Mucosa of rectum (tissue), 2 donors: ENCODE measurements at regions not wholly inside any gene's neighbourhood (a gene's known extent, or its start where the extent isn't known, plus 50 kb on each side); places are given as distances from the start of the nearest gene placed in this dataset.

Experiments
- H3K27ac ChIP-seq, 2 donors: one replicate each; pipeline ENCODE4 v1.7.0; 2013; ENCODE audit warnings: inconsistent platforms in 2 of 2, low read depth in 2 of 2, low read length in 2 of 2
- H3K27me3 ChIP-seq, 2 donors: one replicate each; pipeline ENCODE4 v1.7.0; 2013; ENCODE audit warnings: low read length in 2 of 2; ENCODE audit not compliant: control insufficient read depth in 2 of 2, insufficient read depth in 2 of 2
- H3K36me3 ChIP-seq, 2 donors: one replicate each; pipeline ENCODE4 v1.7.0; 2013; ENCODE audit warnings: low read length in 2 of 2; ENCODE audit not compliant: control insufficient read depth in 2 of 2, insufficient read depth in 2 of 2
- H3K4me1 ChIP-seq, 2 donors: one replicate each; pipeline ENCODE4 v1.7.0; 2013; ENCODE audit warnings: low read length in 2 of 2, mild to moderate bottlenecking in 1 of 2; ENCODE audit not compliant: control insufficient read depth in 2 of 2, insufficient read depth in 2 of 2
- H3K4me3 ChIP-seq, 2 donors: one replicate each; pipeline ENCODE4 v1.7.0; 2013; ENCODE audit warnings: low read length in 2 of 2
- H3K9ac ChIP-seq, 2 donors: one replicate each; pipeline ENCODE4 v1.7.0; 2013; ENCODE audit warnings: low read length in 2 of 2, low read depth in 1 of 2, mild to moderate bottlenecking in 1 of 2
- H3K9me3 ChIP-seq, 2 donors: one replicate each; pipeline ENCODE4 v1.7.0; 2013; ENCODE audit warnings: low read length in 2 of 2; ENCODE audit not compliant: control insufficient read depth in 2 of 2
- donor health status: healthy.
- donor health status: Normal muscosa, but diverticular disease.

DNA sequence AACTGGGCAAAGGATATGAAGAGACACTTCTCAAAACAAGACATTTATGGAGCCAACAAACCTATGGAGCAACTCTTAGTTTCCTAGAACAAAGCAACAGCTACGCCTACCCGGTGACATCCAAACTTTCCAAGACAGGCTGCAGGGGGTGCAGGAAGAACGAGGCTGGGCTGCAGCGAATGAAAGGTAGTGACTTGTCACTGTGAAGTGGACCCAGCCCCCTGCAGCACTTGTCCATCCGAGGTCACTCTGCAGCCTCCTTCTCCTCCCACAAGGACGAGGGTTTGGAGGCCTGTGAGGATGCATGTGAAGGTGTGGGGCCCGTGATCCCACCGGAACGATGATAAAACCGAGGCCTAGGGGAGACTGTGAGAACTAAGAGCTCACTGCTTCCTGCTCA is 192.6 kb upstream of the RPL38 start:
- Histone ChIP-seq H3K27me3 (peaks cover 15 to 25% of the 10 kb centered on the region in 2 donors), H3K4me3 (no peak overlapping the region), H3K36me3 (no peaks in the 10 kb centered on the region), H3K4me1 (no peaks in the 10 kb centered on the region), H3K27ac (no peak overlapping the region), H3K9ac (no peak overlapping the region), H3K9me3 (peaks cover 0 to 2% of the 10 kb centered on the region in 2 donors)

DNA sequence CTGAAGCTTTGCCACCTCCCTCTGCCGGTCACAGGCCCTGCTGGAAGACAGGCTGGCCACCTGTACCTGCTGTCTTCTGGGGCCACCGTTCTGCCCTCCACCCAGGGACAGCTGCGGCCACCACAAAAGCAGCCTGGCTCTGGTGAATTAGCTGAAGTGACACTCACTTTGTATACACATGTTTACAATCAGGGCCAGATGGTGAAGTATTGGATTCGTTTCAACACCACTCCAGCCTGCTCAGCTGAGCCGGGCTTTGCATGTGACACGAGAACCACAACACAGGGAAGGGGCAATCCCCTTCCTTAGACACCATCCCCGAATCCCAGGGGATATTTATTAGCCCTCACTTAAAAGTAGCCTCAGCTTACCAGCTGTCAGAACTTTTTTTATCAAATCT is 191.5 kb upstream of the RPL38 start:
- Histone ChIP-seq H3K27ac (no peak overlapping the region), H3K4me1 (no peaks in the 10 kb centered on the region), H3K27me3 (peaks cover 12 to 25% of the 10 kb centered on the region in 2 donors)

DNA sequence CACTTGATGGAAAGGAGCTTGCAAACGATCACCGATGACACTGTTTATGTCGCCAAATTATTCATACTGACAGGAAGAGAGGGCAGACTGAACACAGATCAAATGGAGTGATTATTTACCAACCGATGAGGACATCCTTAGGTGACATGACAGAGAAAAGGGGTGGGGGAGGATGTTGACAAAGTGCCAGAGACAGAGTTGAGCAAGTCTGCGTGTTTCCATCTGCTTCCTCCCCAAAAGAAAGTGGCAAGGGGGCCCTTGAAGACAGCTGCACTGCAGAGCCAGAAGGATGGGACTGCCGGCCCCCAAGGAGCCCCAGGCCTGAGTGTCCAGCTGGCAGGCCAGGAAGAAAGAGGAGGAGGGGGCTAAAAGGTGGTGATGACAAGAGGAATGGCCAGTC is 191.0 kb upstream of the RPL38 start:
- H3K36me3 ChIP-seq = no peaks in the 10 kb centered on the region
- H3K9me3 ChIP-seq = peaks cover 0 to 2% of the 10 kb centered on the region in 2 donors
- H3K27ac ChIP-seq = no peak overlapping the region
- no peak overlapping the region for H3K4me3 ChIP-seq
- H3K9ac ChIP-seq = no peak overlapping the region
- peaks cover 17 to 26% of the 10 kb centered on the region in 2 donors for H3K27me3 ChIP-seq
- H3K4me1 ChIP-seq = no peaks in the 10 kb centered on the region

More for the DNA sequence above, 191.5 kb upstream of the RPL38 start:
- H3K36me3 ChIP-seq = no peaks in the 10 kb centered on the region
- peaks cover 0 to 2% of the 10 kb centered on the region in 2 donors for H3K9me3 ChIP-seq
- no peak overlapping the region for H3K9ac ChIP-seq
- H3K4me3 ChIP-seq = no peak overlapping the region

DNA sequence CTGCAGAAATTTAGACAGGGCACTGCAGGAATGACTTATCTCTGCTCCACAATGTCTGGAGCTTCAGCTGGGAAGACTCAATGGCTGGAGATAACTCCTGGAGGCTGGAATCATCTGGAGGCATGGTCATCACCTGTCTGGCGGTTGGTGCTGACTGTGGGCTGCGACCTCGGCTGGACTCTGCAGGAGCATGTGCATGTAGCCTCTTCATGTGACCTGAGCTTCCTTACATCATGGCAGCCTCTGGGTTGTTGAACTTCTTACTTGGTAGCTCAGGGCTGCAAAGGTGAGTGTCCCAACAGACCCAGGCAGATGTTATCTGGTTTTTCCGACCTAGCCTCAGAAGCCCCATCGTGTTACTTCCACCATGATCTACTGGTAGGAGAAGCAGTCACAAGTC is 188.2 kb upstream of the RPL38 start:
- Histone ChIP-seq H3K9me3 (peaks cover 0 to 2% of the 10 kb centered on the region in 2 donors), H3K4me3 (no peak overlapping the region), H3K4me1 (no peaks in the 10 kb centered on the region), H3K9ac (no peak overlapping the region), H3K27me3 (peaks cover 13 to 20% of the 10 kb centered on the region in 2 donors), H3K27ac (no peak overlapping the region), H3K36me3 (no peaks in the 10 kb centered on the region)

DNA sequence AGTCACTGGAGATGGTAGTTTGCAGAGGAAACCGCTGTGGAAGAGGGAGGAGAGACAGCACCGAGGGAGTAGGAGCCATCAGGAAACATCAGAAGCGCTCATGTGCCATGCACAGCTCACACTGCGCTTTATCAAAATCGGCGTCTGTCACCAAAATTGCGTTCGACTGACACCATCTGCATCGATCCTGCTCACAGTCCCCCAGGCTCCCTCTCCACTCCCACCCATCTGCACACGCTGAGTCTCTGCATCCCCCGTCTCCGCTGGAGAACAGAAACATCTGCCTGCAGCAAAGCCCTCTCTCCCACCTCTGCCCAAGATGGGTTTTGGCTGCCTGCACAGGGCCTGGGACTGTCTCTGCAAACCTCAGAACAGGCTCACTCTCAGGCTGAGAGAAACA is 187.5 kb upstream of the RPL38 start:
- Histone ChIP-seq H3K4me1 (no peaks in the 10 kb centered on the region), H3K27ac (no peak overlapping the region), H3K27me3 (peaks cover 13 to 20% of the 10 kb centered on the region in 2 donors)

DNA sequence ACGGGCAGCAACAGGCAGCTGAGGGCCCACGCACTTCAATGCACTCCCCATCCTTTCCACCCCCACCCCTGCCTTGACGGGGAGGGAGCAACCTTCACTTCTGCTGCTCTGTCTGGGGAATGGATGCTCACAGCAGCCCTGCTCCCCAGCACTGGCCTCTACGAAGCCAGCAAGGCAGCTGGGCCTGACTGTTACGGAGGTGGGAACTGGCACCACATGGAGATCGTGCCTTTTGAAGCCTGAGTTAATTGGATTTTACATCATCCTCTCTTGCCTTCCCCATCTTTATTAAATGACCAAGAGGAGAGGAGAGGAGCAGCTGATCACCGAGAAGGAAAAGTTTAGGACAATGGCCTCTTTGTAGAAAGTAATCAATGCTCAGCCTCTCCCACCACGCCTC is 187.0 kb upstream of the RPL38 start:
- Histone ChIP-seq H3K27me3 (peaks cover 13 to 20% of the 10 kb centered on the region in 2 donors), H3K9ac (no peak overlapping the region), H3K4me1 (no peaks in the 10 kb centered on the region), H3K27ac (no peak overlapping the region), H3K36me3 (no peaks in the 10 kb centered on the region), H3K9me3 (peaks cover 0 to 2% of the 10 kb centered on the region in 2 donors), H3K4me3 (no peak overlapping the region)

More for the DNA sequence above, 187.5 kb upstream of the RPL38 start:
- Histone ChIP-seq H3K36me3 (no peaks in the 10 kb centered on the region), H3K4me3 (no peak overlapping the region), H3K9me3 (peaks cover 0 to 2% of the 10 kb centered on the region in 2 donors), H3K9ac (no peak overlapping the region)

DNA sequence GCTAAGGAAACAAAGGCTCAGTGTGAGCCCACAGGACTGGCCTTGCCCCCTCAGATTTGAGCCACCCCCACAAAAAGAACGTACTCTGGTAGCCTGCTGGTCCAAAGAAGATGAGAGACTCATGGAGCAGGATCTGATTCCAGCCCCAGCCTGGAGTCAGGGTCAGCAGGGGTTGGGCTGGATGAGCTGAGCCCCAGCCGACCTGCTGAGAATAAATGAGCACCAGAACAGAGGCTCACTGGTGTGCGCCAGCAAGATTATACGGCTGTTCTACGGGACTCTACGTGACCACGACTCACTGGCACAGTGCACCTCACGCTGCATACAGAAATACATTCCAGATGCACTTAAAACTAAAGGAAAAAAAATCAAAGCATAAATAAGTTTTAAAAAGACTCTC is 186.0 kb upstream of the RPL38 start:
- H3K4me1 ChIP-seq = no peaks in the 10 kb centered on the region
- H3K9ac ChIP-seq = no peak overlapping the region
- peaks cover 13 to 20% of the 10 kb centered on the region in 2 donors for H3K27me3 ChIP-seq
- H3K27ac ChIP-seq = no peak overlapping the region
- peaks cover 0 to 2% of the 10 kb centered on the region in 2 donors for H3K9me3 ChIP-seq
- H3K36me3 ChIP-seq = no peaks in the 10 kb centered on the region
- no peak overlapping the region for H3K4me3 ChIP-seq

DNA sequence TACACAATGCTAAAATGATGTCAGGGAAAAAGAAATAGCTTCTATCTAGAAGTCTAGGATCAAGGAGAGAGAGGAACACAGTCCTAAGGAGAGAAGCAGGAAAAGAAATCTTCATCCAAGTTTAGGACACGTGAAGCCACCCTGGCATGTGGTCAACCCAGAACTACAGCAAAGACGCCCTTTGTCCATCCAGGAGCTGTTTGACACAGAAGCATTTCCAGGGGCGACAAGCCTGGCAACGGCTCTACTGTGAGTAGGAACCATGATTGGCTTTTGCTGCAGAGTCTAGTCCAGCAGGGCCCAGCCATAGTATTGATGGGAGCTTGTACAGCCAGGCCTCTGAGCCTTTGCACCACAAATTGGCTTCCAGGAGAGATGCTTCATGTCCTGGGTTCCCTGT is 185.4 kb upstream of the RPL38 start:
- Histone ChIP-seq H3K9me3 (peaks cover 0 to 2% of the 10 kb centered on the region in 2 donors), H3K4me3 (no peak overlapping the region), H3K4me1 (no peaks in the 10 kb centered on the region), H3K27me3 (peaks cover 13 to 20% of the 10 kb centered on the region in 2 donors), H3K36me3 (no peaks in the 10 kb centered on the region), H3K9ac (no peak overlapping the region), H3K27ac (no peak overlapping the region)

DNA sequence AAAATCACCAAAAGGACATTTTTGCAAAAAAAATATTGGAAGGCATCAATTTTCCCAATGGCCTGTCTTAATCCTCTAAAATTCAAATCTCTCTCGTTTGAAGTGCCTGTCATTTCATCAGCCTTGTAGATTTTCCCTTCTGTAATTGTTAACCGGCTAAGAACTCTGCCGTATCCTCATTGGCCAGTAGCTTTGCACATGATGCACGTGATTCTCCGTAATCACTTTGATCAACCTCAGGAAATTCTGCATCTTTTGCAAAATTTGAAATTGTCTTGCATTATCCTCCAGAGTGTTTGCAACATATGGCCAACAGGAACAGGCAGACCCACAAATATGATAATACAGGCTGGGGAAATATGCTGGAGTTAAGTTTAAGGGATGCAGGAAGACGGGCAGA is 184.2 kb upstream of the RPL38 start:
- peaks cover 0 to 2% of the 10 kb centered on the region in 2 donors for H3K9me3 ChIP-seq
- no peak overlapping the region for H3K27ac ChIP-seq
- no peak overlapping the region for H3K4me3 ChIP-seq
- no peaks in the 10 kb centered on the region for H3K36me3 ChIP-seq
- H3K4me1 ChIP-seq = no peaks in the 10 kb centered on the region
- H3K9ac ChIP-seq = no peak overlapping the region
- H3K27me3 ChIP-seq = peaks cover 9 to 13% of the 10 kb centered on the region in 2 donors

DNA sequence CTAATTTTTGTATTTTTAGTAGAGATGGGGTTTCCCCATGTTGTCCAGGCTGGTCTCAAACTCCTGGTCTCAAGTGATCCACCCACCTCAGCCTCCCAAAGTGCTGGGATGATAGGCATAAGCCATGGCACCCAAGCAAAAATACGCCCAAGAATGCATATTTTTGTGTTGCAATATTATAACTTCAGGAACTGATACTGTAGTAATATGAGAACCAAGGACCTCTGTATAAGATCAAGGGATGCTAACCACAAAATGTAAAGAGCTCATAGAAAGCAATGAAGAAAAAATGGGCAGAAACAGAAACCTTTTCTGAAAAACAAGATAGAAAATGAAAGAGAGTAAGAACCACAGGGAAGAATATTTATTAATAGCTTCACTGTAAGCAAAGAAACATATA is 183.6 kb upstream of the RPL38 start:
- Histone ChIP-seq H3K27ac (no peak overlapping the region), H3K9me3 (peaks cover 0 to 2% of the 10 kb centered on the region in 2 donors), H3K4me1 (no peaks in the 10 kb centered on the region), H3K9ac (no peak overlapping the region), H3K36me3 (no peaks in the 10 kb centered on the region), H3K4me3 (no peak overlapping the region), H3K27me3 (peaks cover 5 to 9% of the 10 kb centered on the region in 2 donors)

DNA sequence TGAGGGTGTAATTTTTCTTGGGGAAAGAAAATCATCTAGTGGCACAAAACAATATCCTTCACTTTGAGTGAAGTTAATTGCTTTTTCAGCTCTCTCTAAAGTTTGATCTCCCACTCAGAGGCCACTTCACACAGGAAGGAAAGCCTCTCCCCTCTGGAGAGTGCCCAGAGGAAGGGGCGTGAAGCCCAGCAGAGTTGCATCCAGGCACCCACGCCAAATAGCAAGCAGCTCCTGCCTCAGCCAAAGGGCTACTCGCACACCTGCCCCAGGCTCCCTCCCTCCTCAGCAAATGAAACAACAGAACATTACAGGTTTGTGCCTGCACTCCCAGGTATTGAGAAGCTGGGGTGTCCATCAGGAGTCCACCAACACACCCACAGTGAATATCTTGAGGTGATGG is 183.0 kb upstream of the RPL38 start:
- Histone ChIP-seq H3K9ac (no peak overlapping the region), H3K4me1 (no peaks in the 10 kb centered on the region), H3K9me3 (peaks cover 0 to under 1% of the 10 kb centered on the region in 2 donors), H3K27me3 (peaks cover 5% of the 10 kb centered on the region in 2 donors), H3K4me3 (no peak overlapping the region), H3K36me3 (no peaks in the 10 kb centered on the region), H3K27ac (no peak overlapping the region)
